Middle frontal gyrus (tissue), 1 donor: ENCODE measurements at regions not wholly inside any gene's neighbourhood (a gene's known extent, or its start where the extent isn't known, plus 50 kb on each side); places are given as distances from the start of the nearest gene placed in this dataset.

Experiments
- DNase-seq: peaks from one replicate; pipeline ENCODE4 v3.0.0-alpha.2; 2015; ENCODE audit warnings: low spot score; ENCODE audit errors: extremely low spot score

- DNase-seq: no peak
Measured at GRCh38 chr11:135075740-135076139, 663.7 kb upstream of the B3GAT1 start.

- DNase-seq: no peak
Measured at GRCh38 chr11:135074397-135074998, 662.5 kb upstream of the B3GAT1 start.

GRCh38 chr11:135073870-135074269 is 661.8 kb upstream of the B3GAT1 start:
- no peak for DNase-seq

GRCh38 chr11:135073381-135073780 is 661.3 kb upstream of the B3GAT1 start:
- no peak for DNase-seq

GRCh38 chr11:135069890-135070289 is 657.8 kb upstream of the B3GAT1 start:
- no peak for DNase-seq

GRCh38 chr11:135069063-135069462 is 657.0 kb upstream of the B3GAT1 start:
- DNase-seq: no peak

- DNase-seq: no peak
Measured at GRCh38 chr11:135062994-135063393, 651.0 kb upstream of the B3GAT1 start.

GRCh38 chr11:135061166-135061565 is 649.1 kb upstream of the B3GAT1 start:
- no peak for DNase-seq

GRCh38 chr11:135046986-135047385 is 634.9 kb upstream of the B3GAT1 start:
- no peak for DNase-seq

GRCh38 chr11:135046556-135046955 is 634.5 kb upstream of the B3GAT1 start:
- no peak for DNase-seq

- DNase-seq: no peak
Measured at GRCh38 chr11:135043434-135043833, 631.4 kb upstream of the B3GAT1 start.

- no peak for DNase-seq
Measured at GRCh38 chr11:135037828-135038227, 625.8 kb upstream of the B3GAT1 start.

GRCh38 chr11:135036488-135037297 is 624.7 kb upstream of the B3GAT1 start:
- no peak for DNase-seq

GRCh38 chr11:135035282-135035681 is 623.2 kb upstream of the B3GAT1 start:
- no peak for DNase-seq

GRCh38 chr11:135033540-135033939 is 621.5 kb upstream of the B3GAT1 start:
- DNase-seq: peak; percentile 39

GRCh38 chr11:135031205-135031989 is 619.4 kb upstream of the B3GAT1 start:
- no peak for DNase-seq

GRCh38 chr11:135027461-135027860 is 615.4 kb upstream of the B3GAT1 start:
- no peak for DNase-seq

GRCh38 chr11:135023499-135023898 is 611.5 kb upstream of the B3GAT1 start:
- DNase-seq: no peak

GRCh38 chr11:135022454-135022853 is 610.4 kb upstream of the B3GAT1 start:
- DNase-seq: no peak

- no peak for DNase-seq
Measured at GRCh38 chr11:135019899-135020298, 607.9 kb upstream of the B3GAT1 start.

- no peak for DNase-seq
Measured at GRCh38 chr11:135019343-135019871, 607.4 kb upstream of the B3GAT1 start.

GRCh38 chr11:135017296-135017695 is 605.3 kb upstream of the B3GAT1 start:
- DNase-seq: no peak
